CD4-positive, alpha-beta T cell treated with Interleukin-17A for 4 hours (primary cell): ENCODE measurements at regions not wholly inside any gene's neighbourhood (a gene's known extent, or its start where the extent isn't known, plus 50 kb on each side); places are given as distances from the start of the nearest gene placed in this dataset.

Experiments
- DNase-seq: peaks from one replicate; pipeline ENCODE4 v3.0.0-alpha.2; 2020; ENCODE audit warnings: mixed read lengths

DNA sequence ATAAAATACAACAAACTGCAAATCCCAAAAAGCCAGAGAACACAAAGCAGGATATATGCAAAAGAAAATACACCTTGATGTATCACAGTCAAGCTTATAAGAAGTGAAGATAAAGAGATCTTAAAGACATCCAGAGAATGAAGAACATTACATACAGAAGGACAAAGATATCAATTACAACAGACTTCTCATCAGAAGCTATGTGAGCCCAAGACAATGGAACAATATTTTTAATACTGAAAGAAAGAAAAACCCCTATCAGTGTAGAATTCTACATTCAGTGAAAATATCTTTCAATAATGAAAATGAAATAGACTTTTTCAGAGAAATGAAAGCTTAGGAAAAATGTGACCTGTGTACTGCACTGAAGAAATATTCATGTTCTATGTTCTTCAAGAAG lies 104.5 kb upstream of the PHACTR3 start:
- DNase-seq, result no peak

- DNase-seq, result no peak
Observed at GRCh38 chr20:59508729-59509128, 95.6 kb upstream of the PHACTR3 start.

DNA sequence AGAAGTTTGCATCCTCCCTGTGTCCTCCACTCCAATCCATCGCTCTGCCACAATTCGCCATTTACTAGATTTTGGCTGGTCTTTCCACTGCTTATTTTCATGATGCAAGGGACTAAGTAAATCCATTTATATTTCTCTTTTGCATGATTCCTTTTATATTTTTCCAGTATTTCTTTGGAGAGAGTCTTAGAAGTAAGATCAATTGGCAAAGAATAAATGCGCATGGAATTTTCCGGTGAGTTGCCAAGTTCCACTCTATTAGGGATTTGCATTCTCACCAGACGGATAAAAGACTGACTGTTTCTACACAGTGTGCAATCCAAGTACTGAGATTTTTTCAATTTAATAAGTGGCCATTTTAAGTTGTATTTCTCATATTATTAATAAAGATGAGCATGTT lies 91.7 kb upstream of the PHACTR3 start:
- no peak for DNase-seq

GRCh38 chr20:59514554-59514953 lies 89.8 kb upstream of the PHACTR3 start:
- no peak for DNase-seq

DNA sequence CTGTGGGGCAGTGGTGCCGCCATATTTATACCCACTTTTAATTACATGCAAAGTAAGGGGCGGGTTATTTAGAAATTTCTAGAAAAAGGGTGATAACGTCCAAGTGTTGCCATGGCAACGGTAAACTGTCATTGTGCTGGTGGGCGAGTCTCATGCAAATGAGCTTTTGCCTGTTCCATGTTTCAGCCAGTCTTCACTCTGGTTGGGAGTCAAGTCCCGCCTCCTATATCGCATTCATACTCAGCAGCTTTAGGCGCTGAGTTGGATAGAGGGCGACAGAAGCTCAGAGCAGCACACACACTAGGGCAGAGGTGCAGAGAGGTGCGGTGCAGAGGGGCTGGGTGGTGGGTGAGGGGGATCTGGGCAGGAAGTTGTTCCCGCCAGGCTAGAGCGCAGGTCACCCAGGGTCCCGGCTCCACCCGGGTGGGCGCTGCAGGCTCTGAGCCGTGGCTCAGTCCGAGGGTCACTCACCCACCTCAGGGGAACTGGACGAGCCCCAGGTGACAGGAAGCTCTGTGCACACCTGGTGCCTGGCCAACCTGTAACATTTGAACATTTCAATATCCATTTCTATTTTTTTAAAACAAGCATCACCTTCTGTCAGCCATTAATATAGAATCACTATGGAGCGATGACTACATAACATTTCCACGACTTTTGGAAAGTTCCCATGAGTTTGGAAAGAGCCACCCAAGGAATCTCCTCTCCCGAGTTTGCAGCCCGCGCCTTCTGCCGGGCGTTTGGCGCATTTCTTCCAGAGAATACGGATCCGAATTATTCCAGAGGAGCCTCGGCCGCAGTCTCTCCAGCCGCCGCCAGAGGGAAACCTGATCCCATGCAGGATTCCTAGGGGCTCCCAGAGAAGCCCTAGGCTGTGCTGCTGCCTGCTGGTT lies 89.1 kb upstream of the PHACTR3 start:
- DNase-seq, result no peak

DNA sequence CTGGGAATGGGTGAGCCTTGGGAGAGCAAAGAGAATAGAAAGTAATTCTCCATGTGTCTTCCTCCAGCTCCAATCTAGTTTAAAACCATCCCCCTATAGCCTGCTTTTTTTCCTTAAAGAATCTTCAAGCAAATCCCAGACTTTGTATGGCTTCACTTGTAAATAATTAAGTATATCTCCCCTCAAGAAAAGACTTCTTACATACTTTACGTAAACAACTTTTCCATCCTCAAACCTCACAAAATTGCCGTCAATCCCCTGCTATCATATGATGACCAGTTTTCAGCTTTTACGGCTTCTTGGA lies 88.5 kb upstream of the PHACTR3 start:
- DNase-seq, result no peak

DNA sequence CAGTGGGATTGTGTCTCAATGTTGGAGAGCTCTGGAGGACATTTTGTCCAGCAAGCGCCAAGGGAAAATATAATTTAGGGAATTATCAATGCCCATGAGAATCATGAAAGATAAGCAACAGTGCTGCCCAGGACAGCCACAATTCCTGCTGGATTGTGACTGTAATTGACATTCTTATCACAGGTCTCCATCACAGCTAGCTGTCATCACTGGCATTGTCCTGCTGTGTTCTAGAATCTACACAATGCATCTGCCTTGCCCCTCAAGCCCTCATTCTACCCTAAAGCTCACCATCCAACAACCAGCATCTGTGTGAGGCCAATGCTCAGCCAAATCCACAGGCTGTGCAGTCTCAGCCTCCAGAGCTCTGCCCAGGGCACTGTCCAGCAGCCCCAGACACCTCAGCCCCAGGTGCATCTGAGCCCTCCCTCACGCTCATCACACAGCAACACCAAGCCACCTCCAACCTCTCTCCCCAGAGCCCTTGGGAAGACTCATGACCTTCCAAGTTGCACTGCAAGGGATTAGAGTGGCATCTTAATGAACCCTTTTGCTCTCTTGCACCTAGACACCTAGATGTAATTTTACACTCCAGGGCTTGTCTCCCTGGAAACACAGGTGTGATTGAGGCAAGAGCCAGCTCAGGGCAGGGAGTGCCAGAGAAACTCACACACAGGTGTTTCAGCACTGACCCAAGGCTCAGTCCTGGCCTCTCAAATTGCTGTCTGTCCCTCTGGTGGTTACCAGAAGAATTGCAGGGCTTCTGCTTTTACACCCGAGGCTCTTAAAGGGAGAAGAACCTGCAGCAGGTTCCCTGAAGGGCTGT lies 85.2 kb upstream of the PHACTR3 start:
- DNase-seq, result peak; percentile 29

GRCh38 chr20:59519707-59520014 lies 84.7 kb upstream of the PHACTR3 start:
- no peak for DNase-seq

DNA sequence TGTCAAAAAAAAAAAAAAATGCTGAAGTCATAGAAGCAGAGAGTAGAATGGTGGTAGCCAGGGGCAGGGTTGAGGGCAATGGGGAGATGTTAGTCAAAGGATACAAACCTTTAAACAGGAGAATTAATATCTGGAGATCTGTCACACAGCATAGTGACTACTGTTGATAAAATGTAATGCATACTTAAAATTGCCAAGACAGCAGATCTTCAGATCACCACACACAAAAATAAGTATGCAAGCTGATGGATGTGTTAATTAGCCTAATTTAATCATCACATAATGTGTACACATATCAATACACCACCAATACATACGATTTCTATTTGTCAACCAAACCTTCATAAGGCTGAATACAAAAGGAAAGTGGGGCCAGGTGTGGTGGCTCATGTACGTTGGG lies 83.5 kb upstream of the PHACTR3 start:
- no peak for DNase-seq

DNA sequence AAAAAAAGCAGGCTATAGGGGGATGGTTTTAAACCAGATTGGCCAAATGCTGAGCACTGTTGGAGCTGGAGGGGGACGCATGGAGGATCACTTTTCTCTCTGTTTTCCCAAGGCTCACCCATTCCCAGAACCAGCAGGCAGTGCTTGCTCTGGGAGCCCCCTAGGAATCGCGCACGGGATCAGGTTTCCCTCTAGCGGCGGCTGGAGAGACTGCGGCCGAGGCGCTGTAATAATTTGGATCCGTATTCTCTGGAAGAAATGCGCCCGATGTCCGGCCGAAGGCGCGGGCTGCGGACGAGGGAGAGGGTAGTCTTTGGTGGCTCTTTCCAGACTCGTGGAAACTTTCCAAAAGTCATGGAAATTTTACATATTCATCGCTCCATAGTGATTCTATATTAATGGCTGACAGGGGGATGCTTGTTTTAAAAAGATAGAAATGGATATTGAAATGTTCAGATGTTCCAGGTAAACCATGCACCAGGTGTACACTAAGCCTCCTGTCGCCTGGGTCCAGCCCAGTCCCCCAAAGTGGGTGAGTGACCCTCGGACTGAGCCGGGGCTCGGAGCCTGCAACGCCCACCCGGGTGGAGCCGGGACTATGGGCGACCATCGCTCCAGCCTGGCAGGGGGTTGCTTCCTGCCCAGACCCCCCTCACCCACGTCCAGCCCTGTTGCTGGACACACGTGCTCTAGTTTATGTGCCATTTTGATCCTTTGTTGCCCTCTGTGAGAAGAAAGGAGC lies 78.7 kb upstream of the PHACTR3 start:
- DNase-seq, result peak; percentile 18

- DNase-seq, result no peak
Observed at GRCh38 chr20:59526242-59527225, 77.8 kb upstream of the PHACTR3 start.

DNA sequence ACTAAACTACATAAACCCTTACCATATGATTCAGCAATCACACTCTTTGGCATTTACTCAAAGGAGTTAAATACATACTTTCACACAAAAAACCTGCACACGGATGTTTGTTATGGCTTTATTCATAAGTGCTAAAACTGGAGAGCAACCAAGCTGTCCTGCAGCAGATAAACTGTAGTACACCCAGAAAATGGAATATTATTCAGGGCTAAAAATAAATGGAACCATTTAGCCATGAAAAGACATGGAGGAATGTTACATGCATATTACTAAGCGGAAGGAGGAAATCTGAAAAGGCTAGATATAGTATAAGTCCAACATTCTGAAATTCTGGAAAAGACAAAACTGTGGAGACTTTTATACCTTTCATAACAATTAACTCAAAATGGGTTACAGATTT lies 73.6 kb upstream of the PHACTR3 start:
- DNase-seq, result no peak

- no peak for DNase-seq
Observed at GRCh38 chr20:59537991-59538390, 66.3 kb upstream of the PHACTR3 start.

GRCh38 chr20:59547596-59547995 lies 56.7 kb upstream of the PHACTR3 start:
- no peak for DNase-seq
